GM20000 (cell line): ENCODE measurements at regions not wholly inside any gene's neighbourhood (a gene's known extent, or its start where the extent isn't known, plus 50 kb on each side); places are given as distances from the start of the nearest gene placed in this dataset.

Experiments
- DNase-seq: peaks from one replicate; pipeline ENCODE4 v3.0.0; 2012; ENCODE audit warnings: low spot score
- CTCF ChIP-seq: IDR thresholded peaks from 2 replicates; pipeline ENCODE4 v1.5.1; 2012; ENCODE audit warnings: mild to moderate bottlenecking, control low read depth; ENCODE audit errors: extremely low read depth, missing control alignments

DNA sequence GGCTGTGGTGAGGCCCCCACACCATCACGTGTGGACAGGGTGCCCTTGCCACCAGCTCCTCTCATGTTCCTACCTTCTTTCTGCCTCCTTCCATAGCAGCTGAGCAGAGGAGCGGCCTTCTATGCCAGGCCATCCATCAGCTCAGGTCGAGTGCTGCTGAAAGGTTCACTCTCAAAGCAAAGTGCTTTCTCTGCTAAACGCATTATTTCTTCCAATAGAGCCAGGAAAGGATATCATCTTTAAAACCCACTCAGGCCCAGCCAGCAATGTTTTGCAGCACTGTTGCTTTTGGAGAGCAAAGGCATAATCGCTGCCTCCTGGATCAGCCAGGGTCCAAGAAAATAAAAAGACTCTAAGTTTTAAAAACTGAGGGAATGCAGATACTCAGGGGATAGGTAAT lies 54.9 kb upstream of the GPRC5B start:
- DNase-seq = no peak
- TF ChIP-seq CTCF = no peak

DNA sequence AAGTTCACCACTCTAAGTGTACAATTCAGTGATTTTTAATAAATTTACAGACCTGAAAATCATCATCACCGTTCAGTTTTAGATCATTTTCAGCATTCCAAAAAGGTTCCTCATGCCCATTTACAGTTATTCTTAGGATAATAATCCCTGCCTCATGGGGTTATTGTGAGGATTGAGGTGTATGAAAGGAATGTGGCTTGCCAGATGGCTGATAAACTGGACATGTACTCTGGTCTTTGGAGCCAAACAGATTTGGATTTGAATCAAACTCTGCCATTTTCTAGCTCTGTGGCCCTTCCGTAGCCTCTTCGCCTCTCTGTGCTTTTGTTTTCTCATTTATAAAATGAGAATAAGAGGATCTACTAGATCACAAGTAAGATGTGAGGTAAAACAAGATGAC lies 53.9 kb upstream of the GPRC5B start:
- TF ChIP-seq CTCF = no peak
- no peak for DNase-seq

- no peak for TF ChIP-seq CTCF
- DNase-seq = no peak
These were observed 51.8 kb upstream of the GPRC5B start for GRCh38 chr16:19936441-19936840.

DNA sequence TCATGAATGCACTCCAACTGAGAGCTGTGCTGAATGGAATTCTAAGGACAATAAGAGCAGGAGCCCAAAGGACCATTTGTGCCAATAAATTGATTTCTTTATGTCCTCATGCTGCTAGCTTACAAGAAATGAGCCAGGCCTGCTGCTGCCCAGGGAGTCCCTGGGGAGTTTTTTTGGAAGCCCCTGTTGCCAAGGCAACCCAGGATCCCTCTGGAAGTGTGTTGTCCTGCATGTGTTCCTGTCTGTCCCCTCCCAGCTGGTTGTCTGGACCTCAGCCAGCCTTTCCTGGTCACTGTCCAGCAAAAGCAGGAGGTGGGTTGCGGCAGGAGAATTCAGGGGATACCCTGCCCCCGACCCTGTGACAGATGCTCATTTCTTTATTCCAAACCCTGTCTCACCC lies 51.0 kb upstream of the GPRC5B start:
- TF ChIP-seq CTCF = no peak
- DNase-seq = no peak
